GM21447 (cell line): ENCODE measurements at regions not wholly inside any gene's neighbourhood (a gene's known extent, or its start where the extent isn't known, plus 50 kb on each side); places are given as distances from the start of the nearest gene placed in this dataset.
"Not testable (repeated sequence)": the region's sequence is repeated elsewhere in the genome, so short reads cannot be mapped to it uniquely, and the experiment has no call there.

Source experiments
- ATAC-seq: cut with Tn5 transposase; IDR thresholded peaks from one replicate; pipeline ENCODE4 v1.9.1; 2021; ENCODE audit not compliant: unreplicated experiment

DNA sequence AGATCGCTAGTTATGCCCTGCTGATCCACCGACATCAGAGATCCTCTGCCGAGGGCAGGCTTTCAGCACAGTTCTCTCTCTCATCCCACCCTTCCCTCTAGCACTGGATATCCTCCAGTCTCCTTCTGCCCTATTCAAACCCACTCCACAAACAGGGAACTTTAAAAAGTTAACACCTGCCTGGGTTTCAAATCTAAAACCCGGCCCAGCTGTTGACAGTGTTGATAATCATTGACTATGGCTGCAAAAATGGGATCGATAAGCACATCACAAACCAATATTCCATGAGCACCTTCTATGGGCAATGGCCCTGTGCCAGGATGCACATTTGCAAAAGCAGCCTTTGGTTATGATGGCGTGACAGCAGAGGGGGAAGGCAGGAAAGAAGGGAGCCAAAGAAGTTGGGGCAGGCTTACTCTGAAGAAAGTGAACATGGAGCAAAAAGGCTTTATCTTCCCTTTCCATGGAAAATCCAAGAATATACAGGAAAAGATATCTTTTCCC is 482.3 kb upstream of the KLHL29 start:
- ATAC-seq: no peak

- ATAC-seq: no peak
Measured at GRCh38 chr2:22903616-22904015, 481.4 kb upstream of the KLHL29 start.

DNA sequence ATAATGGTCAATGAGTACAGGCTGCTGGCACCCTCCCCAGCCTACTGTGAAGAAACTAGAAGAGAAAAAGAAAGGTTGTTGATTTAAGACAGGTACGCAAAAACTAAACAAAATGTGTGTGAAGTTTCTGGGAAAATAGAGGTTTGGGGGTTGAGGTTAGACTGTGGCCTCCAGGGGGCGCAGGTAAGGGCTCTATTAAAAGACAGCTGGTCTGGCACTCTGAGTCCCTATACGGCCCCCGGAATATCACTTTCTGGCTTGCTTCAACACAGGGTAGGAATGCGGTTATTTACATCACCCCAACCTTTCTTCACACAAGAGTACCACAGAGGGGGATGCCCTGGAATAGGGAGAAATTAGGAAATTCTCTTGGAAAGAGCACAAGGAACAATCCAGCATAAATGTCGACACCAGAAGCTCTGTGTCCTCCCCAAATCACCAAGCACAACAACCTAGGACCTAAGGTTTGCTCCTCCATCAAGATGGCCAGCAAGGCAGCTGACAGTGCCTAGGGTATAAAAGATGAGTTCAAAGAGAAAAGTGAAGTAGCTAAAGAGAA is 480.8 kb upstream of the KLHL29 start:
- ATAC-seq: no peak

GRCh38 chr2:22907330-22907729 is 477.6 kb upstream of the KLHL29 start:
- no peak for ATAC-seq

DNA sequence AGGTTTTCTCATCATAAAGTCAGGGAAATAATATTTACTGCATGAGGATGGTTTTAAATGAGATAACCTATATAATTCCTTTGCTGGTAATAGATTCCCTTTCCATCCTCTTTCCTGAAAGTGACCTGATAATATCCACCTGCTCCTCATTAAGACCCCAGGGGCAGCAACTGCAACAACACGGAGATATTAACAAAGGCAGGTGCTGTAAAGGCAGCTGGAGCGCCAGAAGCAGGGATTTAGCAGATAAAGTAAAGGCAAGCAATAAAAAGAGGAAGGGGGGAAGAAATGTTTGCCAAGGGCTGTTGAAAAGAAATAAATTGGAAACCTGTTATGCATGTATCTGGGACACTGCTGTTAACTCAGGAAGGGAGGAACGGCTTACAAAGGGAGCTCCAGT is 472.6 kb upstream of the KLHL29 start:
- no peak for ATAC-seq

DNA sequence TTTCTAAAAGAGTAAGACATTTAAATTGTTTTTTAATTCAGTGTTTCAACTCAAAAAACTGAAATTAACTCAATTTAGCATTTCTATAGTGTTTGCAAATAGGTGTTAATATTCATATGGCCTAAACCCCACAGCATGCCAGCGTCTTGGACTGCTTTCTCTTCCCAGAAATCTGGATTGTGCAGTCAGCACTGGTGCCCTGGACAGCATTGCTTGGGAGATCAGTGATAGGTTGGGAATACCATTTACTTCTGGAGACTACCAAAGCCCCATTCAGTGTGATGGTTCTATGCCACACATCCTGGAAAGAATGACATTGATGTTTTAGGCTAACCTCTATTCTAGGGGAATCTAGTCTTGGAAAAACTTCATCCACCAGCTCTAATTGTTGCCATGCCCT is 455.0 kb upstream of the KLHL29 start:
- no peak for ATAC-seq

DNA sequence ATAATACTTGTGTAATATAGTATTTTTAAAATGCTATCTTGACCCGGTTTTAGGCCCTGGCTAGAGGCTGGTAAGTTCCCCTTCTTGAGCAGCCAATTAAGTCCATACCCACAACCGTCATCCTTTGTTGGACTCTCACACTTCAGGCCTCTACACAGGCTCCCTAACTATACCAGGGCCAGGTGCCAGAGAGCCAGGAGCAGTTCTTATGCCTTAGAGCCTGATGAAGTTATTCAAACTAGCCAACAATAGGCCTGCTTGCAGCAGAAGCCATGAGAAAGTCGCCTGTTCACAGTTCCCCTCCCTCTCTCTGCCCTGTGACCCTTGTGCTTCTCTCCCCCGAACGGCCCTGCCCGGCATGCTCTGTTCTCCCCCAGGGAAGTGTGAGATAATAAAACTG is 454.2 kb upstream of the KLHL29 start:
- ATAC-seq: no peak

DNA sequence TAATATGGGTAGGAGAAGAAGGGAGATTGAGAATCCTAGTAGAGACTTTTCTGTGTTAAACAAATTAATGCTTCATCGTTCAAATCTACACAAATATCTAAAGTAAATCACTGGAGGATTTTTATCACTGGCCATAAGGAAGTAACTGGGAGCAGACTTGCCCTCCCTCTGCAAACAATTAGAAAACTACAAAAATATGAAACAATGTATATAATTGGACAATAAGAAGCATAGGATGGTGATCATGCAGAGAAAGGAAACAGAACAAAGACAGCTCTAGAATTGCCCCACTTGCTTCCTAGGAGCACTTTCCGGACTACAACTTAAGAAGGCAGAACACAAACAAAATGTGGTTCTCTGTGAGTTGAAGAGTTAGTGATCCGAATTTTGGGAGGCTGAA is 452.7 kb upstream of the KLHL29 start:
- no peak for ATAC-seq

- no peak for ATAC-seq
Measured at GRCh38 chr2:22934747-22935146, 450.2 kb upstream of the KLHL29 start.

DNA sequence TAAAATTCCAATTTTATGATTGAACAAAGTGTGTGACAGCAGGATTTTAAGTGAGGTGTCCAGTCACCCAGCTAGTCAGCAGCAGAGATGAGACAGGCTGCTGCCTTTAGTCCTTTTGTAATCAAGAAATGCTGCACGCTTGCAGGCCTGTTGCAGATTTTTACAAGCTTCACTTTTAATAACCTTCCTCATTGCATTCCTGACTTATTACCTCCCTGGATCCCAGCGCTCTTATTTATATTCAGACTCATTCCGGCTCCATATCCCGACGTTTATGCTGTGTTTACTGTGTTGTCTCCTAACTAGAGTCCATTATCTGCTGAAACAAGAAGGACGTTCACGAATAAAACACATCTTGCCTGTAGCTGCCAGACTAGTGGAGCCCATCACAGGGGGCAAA is 442.5 kb upstream of the KLHL29 start:
- ATAC-seq: no peak

DNA sequence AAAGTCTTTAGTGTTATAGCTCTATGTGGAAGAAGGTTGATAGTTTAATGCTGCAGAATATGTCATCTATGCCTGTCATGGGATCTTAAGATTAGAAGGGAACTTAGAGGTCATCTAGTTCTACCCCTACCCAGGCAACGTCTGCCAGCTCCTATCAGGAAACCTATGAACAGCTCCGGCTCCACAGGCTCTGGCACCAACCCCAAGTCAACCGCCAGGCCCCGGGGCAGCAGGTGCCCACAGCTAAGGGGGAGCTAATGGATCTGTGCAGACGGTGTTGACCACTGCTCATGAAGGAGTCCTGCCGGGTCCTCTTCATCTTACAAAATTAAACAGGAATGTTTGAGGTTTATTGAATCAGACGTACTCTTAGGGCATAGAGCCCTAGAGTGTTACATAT is 440.8 kb upstream of the KLHL29 start:
- ATAC-seq: no peak

GRCh38 chr2:22946553-22946952 is 438.4 kb upstream of the KLHL29 start:
- ATAC-seq: no peak

GRCh38 chr2:22947741-22948140 is 437.2 kb upstream of the KLHL29 start:
- no peak for ATAC-seq

DNA sequence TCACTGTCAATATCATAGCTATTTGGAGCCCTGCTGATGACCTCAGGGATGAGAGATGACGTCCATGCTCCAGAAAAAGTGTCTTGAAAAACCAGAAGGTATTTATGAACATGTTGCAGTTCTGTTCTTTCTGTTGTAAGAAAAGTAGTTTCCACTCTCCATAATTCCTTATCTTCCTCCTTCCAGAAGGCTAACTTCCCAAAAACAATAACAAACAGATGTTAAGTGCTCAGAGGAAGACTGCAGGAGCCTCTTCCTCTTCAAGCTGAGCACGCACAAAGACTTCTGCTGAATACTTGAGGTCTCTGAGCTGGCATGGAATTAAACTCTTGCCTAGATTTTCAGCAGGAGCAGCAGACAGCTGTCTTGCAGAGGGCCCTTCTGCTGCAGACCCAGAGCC is 434.5 kb upstream of the KLHL29 start:
- ATAC-seq: no peak

DNA sequence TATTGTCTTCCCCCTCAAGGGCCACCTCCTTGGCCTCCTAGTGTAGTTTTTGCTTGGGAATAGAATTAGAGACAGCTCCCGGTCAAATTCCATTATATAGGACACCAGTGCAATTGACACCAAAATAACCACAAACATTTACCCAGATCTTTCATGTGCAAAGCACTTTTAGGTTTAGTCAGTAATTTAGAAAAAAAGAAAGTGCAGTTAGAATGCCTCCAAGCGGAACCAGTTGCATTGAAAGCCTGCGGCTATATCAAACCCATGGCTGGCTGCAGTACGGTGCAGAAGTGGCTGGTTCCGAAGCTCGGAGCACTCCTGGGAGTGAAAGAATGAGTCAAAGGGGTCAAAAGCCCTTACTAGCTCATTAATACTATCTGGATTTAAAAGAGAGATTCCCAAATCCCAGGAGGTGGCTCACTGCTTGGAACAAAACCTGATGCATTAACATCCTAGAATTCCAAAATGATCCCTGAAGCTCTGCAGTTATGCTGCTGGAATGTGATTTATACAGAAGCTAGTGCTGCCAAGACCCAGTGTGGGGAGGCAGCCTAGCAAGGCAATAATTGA is 432.2 kb upstream of the KLHL29 start:
- ATAC-seq: no peak

- ATAC-seq: no peak
Measured at GRCh38 chr2:22957446-22957845, 427.5 kb upstream of the KLHL29 start.

- ATAC-seq: no peak
Measured at GRCh38 chr2:22958308-22958707, 426.7 kb upstream of the KLHL29 start.

- no peak for ATAC-seq
Measured at GRCh38 chr2:22967756-22968155, 417.2 kb upstream of the KLHL29 start.

- no peak for ATAC-seq
Measured at GRCh38 chr2:22970284-22970975, 414.5 kb upstream of the KLHL29 start.

DNA sequence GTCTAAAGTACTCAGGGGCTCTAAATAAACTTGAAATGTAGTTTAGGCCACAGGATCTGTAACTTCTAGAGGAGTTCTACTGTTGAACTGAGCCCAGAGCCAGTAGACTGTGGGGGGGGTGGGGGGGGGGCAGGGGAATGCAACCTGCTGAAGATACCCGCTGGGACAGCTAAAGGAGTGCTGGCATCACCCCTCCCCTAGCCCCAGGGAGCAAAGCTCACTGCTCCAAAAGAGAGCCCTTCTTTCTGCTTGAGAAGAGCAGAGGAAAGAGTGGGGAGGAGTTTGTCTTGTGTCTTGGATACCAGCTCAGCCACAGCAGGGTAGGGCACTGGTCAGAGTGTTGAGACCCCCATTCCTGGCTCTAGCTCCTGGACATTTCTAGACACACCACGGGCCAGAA is 414.0 kb upstream of the KLHL29 start:
- no peak for ATAC-seq

DNA sequence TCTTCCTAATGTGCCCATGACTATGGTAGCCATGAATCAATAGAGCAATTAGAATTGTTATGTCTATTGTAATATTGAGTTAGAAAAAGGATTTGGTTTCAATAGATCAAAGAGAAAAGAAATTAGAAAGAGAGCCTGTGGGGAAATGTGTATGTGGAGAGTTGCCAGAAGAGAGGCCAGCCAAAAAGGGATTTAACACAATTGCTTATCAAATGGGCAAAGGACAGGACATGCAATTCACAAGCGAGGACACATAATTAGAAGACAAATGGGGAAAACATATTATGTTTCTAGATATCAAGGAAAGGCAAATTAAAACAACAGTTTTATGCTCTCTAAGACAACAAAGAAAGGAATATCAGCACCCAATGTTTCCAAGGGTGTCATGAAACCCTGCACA is 403.2 kb upstream of the KLHL29 start:
- no peak for ATAC-seq

- not testable (repeated sequence) for ATAC-seq
Measured at GRCh38 chr2:22984152-22984551, 400.8 kb upstream of the KLHL29 start.

- ATAC-seq: no peak
Measured at GRCh38 chr2:22990246-22990645, 394.7 kb upstream of the KLHL29 start.
